AG09309 (cell line): ENCODE measurements at regions not wholly inside any gene's neighbourhood (a gene's known extent, or its start where the extent isn't known, plus 50 kb on each side); places are given as distances from the start of the nearest gene placed in this dataset.

ENCODE experiments used
- DNase-seq: peaks from one replicate; pipeline ENCODE4 v3.0.0-alpha.2; 2010; ENCODE audit warnings: low read depth
- H3K4me3 ChIP-seq: 2 replicates; pipeline ENCODE4 v1.5.1; 2011; ENCODE audit warnings: mild to moderate bottlenecking, low read depth, low read length, moderate library complexity; ENCODE audit not compliant: control insufficient read depth
- TF ChIP-seq, protein P1 (sequence below): IDR thresholded peaks from 2 replicates; pipeline ENCODE4 v1.5.1; 2011; ENCODE audit warnings: mild to moderate bottlenecking, low read depth, low read length, inconsistent platforms; ENCODE audit not compliant: insufficient read depth, control insufficient read depth; ENCODE audit errors: missing control alignments

DNA sequence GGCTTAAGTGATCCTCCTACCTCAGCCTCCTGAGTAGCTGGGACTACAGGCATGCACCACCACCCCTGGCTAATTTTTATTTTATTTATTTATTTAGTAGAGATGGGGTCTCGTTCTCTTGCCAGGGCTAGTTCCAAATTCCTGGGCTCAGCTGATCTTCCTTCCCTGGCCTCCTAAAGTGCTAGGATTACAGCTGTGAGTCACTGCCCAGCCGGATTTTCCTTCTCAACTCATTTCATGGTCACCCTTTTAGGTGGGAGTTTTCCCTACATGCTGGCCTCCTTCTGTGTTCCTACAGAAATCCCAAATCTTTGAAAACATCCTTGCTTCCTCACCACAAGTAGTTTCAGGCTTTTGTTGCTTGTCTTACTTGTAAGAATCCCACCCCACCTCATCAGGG lies 102.1 kb upstream of the SIAH1 start:
- TF ChIP-seq, protein P1, sequence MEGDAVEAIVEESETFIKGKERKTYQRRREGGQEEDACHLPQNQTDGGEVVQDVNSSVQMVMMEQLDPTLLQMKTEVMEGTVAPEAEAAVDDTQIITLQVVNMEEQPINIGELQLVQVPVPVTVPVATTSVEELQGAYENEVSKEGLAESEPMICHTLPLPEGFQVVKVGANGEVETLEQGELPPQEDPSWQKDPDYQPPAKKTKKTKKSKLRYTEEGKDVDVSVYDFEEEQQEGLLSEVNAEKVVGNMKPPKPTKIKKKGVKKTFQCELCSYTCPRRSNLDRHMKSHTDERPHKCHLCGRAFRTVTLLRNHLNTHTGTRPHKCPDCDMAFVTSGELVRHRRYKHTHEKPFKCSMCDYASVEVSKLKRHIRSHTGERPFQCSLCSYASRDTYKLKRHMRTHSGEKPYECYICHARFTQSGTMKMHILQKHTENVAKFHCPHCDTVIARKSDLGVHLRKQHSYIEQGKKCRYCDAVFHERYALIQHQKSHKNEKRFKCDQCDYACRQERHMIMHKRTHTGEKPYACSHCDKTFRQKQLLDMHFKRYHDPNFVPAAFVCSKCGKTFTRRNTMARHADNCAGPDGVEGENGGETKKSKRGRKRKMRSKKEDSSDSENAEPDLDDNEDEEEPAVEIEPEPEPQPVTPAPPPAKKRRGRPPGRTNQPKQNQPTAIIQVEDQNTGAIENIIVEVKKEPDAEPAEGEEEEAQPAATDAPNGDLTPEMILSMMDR = no peak
- no peak overlapping the region for H3K4me3 ChIP-seq
- DNase-seq = no peak

DNA sequence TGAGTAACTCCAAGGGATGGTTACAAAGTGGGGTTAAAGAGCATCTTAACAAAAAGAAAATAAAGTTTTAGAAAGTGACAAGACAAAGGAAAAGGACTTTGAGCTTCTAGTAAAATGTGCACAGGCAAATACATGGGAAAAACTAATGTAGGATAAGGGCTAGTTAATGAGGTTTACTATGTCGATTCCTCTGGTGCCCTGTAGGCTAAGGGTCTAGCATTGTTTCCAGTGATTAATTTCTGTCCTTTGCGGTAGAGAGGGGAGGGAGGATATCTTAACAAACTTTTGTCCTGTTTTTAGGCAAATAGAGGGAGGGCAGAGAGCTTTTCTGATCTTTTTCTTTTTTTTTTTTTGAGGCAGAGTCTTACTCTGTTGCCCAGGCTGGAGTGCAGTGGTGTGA lies 96.6 kb upstream of the SIAH1 start:
- TF ChIP-seq, protein P1 = no peak
- DNase-seq = no peak
- no peak overlapping the region for H3K4me3 ChIP-seq

DNA sequence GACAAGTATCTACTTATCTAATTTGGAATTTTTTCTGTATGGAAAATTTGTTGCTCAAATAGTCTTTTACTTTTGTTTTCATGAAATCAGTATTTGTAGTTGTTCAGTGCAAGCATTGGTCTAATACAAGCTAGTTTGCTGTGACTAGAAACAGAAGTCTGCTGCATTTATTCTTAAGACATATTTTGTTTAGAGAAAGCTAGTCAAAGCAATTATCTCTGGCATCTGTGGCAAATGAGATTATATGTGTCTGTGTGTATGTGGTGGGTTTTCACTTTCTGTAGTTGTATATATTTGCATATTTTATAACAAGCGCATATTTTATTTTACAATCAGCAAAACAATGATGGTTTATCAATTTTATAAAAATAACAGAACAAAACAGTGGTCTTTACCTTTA lies 96.0 kb upstream of the SIAH1 start:
- no peak overlapping the region for H3K4me3 ChIP-seq
- TF ChIP-seq, protein P1 = no peak
- no peak for DNase-seq

DNA sequence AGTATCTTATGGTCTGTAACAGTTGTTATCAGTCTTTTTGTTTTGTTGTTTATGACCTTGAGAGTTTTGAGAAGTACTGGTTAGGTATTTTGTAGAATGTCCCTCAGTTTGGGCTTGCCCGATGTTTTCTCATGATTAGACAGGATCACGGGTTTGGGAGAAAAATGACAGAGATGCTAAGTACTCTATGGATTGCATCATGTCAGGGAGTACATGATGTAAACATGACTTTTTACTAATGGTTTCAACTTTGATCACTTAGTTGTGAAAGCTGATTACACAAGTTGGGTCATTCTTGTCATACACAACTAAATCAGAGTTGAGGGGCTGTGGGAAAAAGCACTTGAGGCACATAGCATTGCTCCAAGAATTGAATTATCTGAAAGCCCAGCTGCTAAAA lies 94.7 kb upstream of the SIAH1 start:
- TF ChIP-seq, protein P1 = no peak
- no peak overlapping the region for H3K4me3 ChIP-seq
- no peak for DNase-seq

DNA sequence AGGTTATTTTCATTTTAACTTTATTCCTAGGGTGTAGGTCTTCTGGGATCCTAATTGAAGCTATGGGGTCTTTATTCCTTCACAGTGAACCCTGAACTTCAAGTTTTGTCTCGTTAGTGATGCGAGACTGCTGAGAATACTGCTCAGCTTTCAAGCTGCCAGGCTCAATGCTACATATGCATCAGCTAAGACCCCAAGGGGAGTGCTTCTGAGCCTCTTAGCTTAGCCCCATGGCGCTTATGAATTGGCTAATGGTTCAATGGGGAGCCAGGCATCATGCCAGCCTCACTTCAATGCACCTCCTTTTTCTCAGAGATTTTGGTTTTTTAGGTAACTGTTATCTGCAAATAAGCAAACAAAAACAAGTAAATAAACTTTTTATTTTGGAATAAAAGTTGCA lies 94.1 kb upstream of the SIAH1 start:
- TF ChIP-seq, protein P1 = no peak
- no peak overlapping the region for H3K4me3 ChIP-seq
- DNase-seq = no peak

DNA sequence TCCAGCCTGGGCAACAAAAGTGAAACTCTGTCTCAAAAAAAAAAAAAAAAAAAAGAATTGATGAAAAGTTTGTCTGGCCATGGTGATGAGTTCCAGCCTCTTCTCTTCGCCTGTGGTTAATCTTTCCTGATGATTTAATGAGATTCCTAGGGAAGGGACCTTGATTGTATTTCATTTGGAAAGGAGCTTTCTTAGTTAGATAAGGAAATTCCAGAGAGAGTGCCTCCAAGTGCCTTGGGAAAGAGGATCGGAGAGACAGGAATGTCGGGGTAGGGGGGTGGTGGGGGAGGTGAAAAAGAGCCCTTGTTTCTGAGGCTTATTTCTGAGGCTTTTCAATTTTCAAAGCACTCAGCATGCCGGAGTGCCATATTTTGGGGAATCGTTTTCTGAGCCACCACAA lies 93.2 kb upstream of the SIAH1 start:
- no peak overlapping the region for H3K4me3 ChIP-seq
- DNase-seq = no peak
- TF ChIP-seq, protein P1 = no peak

DNA sequence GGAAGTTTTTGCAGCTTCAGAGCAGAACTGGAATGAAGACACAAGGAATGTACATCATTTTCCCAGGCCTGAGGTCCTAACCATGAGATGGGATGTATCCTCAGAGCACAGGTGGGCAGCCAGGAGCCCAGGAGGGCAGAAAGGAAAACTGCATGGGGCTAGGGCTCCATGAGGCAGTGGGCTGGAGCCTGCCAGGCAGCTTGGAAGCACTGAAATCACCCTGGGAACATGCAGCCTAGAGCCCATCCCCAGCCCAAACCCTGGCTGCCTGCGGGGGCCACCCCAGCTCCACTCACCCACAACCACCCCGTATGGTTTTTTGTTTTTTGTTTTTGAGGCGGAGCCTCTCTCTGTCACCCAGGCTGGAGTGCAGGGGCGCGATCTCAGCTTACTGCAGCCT lies 86.2 kb upstream of the SIAH1 start:
- TF ChIP-seq, protein P1 = no peak
- no peak overlapping the region for H3K4me3 ChIP-seq
- no peak for DNase-seq
